ENCODE measurements at regions not wholly inside any gene's neighbourhood (a gene's known extent, or its start where the extent isn't known, plus 50 kb on each side); places are given as distances from the start of the nearest gene placed in this dataset.

- Histone ChIP-seq H3K14ac (replicated peaks; ENCODE audit: low read depth, low read length) (no peak overlapping the region), H3K79me1 (ENCODE audit: low read depth in 1 of 2, low read length in 2 of 2) (no peaks in the 10 kb centered on the region), H2AFZ (replicated peaks; ENCODE audit: low read length, poor library complexity) (no peak overlapping the region), H3K56ac (ENCODE audit: extremely low read depth, insufficient read depth, low read length) (no peak overlapping the region), H2BK15ac (ENCODE audit: low read depth, low read length) (no peak overlapping the region), H4K5ac (ENCODE audit: low read depth, low read length) (no peak overlapping the region), H3K9ac (ENCODE audit: low read depth, low read length) (no peak overlapping the region), H3K4me1 (ENCODE audit: control insufficient read depth, insufficient read depth, low read length) (no peaks in the 10 kb centered on the region), H2BK120ac (ENCODE audit: low read depth, low read length) (no peak overlapping the region), H3K36me3 (ENCODE audit: control insufficient read depth, insufficient read depth, low read length) (no peaks in the 10 kb centered on the region), H4K8ac (ENCODE audit: low read depth in 2 of 2, low read length in 2 of 2) (no peak overlapping the region), H3K9me1 (ENCODE audit: insufficient read depth, low read length) (no peaks in the 10 kb centered on the region), H3K27me3 (ENCODE audit: control insufficient read depth, insufficient read depth, low read length) (peaks cover 16% of the 10 kb centered on the region), H3K27ac (ENCODE audit: insufficient read depth, low read length) (no peak overlapping the region), H3K18ac (ENCODE audit: low read depth, low read length) (no peak overlapping the region), H4K20me1 (ENCODE audit: insufficient read depth, low read length) (no peaks in the 10 kb centered on the region), H2BK5ac (ENCODE audit: low read depth, low read length, poor library complexity, severe bottlenecking) (no peak overlapping the region), H3K23ac (ENCODE audit: low read depth, low read length) (no peak overlapping the region), H4K91ac (ENCODE audit: insufficient read depth, low read depth, low read length) (no peak overlapping the region), H3K4me2 (ENCODE audit: low read depth, low read length) (no peak overlapping the region), H3K4ac (ENCODE audit: low read depth, low read length) (no peak overlapping the region), H3K4me3 (ENCODE audit: insufficient read depth, low read depth, low read length) (no peak overlapping the region), H3K9me3 (ENCODE audit: control insufficient read depth, insufficient read depth, low read length) (no peaks in the 10 kb centered on the region), H2AK9ac (replicated peaks; ENCODE audit: low read depth, low read length, poor library complexity) (no peak overlapping the region), H2AK5ac (ENCODE audit: low read depth, low read length) (no peak overlapping the region), H2BK20ac (ENCODE audit: low read depth, low read length) (no peak overlapping the region)
- WGBS, 2 experiments (ENCODE audit: extremely low coverage in 2 of 2, insufficient read length in 1 of 2) = no CpG with 5 or more reads among the region's 3 CpGs
- intact Hi-C loops (cut with micrococcal nuclease) = no loop called here
- ATAC-seq (ENCODE audit: low read depth) = no peak
- dilution Hi-C loops (cut with HindIII; ENCODE audit: low sequenced_read_pairs, unreplicated experiment) = no loop called here
- in situ Hi-C loops (cut with MboI; ENCODE audit: low sequenced_read_pairs) = no loop called here
- no TSS peak for BruUV-seq (replicated peaks)
- POLR2A ChIA-PET (ENCODE audit: unreplicated experiment) = no interaction called here
- no peak for TF ChIP-seq FOS (IDR thresholded peaks at IDR 0.05; ENCODE audit: low read depth, low read length)
- no peak for DNase-seq
- CTCF ChIA-PET = no interaction called here
Observed at GRCh38 chr18:22063672-22064071, 105.7 kb upstream of the GATA6 start.

All from IMR-90 (cell line).